ENCODE measurements at regions not wholly inside any gene's neighbourhood (a gene's known extent, or its start where the extent isn't known, plus 50 kb on each side); places are given as distances from the start of the nearest gene placed in this dataset.

- no peak for DNase-seq (ENCODE audit: low spot score)
These were observed 1355.6 kb downstream of the FAM133A start for GRCh38 chrX:95029571-95029970.

GRCh38 chrX:95040104-95040503, 1366.1 kb downstream of the FAM133A start:
- DNase-seq (ENCODE audit: low spot score) = no peak

GRCh38 chrX:95044331-95044730, 1370.3 kb downstream of the FAM133A start:
- DNase-seq (ENCODE audit: low spot score) = no peak

GRCh38 chrX:95055991-95056390, 1382.0 kb downstream of the FAM133A start:
- DNase-seq (ENCODE audit: low spot score) = no peak

- DNase-seq (ENCODE audit: low spot score) = peak; percentile 18
These were observed 1382.9 kb downstream of the FAM133A start for GRCh38 chrX:95056901-95057300.

GRCh38 chrX:95057341-95057740, 1383.3 kb downstream of the FAM133A start:
- DNase-seq (ENCODE audit: low spot score) = no peak

- DNase-seq (ENCODE audit: low spot score) = peak; percentile 47
These were observed 1384.8 kb downstream of the FAM133A start for GRCh38 chrX:95058815-95059214.

GRCh38 chrX:95059909-95060308, 1385.9 kb downstream of the FAM133A start:
- DNase-seq (ENCODE audit: low spot score) = no peak

- peak; percentile 14 for DNase-seq (ENCODE audit: low spot score)
These were observed 1389.5 kb downstream of the FAM133A start for GRCh38 chrX:95063554-95063953.

GRCh38 chrX:95065151-95065550, 1391.1 kb downstream of the FAM133A start:
- DNase-seq (ENCODE audit: low spot score) = no peak

GRCh38 chrX:95071052-95071451, 1397.0 kb downstream of the FAM133A start:
- DNase-seq (ENCODE audit: low spot score) = no peak

- no peak for DNase-seq (ENCODE audit: low spot score)
These were observed 1397.6 kb downstream of the FAM133A start for GRCh38 chrX:95071621-95072020.

- peak; percentile 36 for DNase-seq (ENCODE audit: low spot score)
These were observed 1402.4 kb downstream of the FAM133A start for GRCh38 chrX:95076449-95076848.

- no peak for DNase-seq (ENCODE audit: low spot score)
These were observed 1427.9 kb downstream of the FAM133A start for GRCh38 chrX:95101851-95102390.

- no peak for DNase-seq (ENCODE audit: low spot score)
These were observed 1443.5 kb downstream of the FAM133A start for GRCh38 chrX:95117556-95117955.

GRCh38 chrX:95145848-95146490, 1472.0 kb downstream of the FAM133A start:
- DNase-seq (ENCODE audit: low spot score) = peak; percentile 44

GRCh38 chrX:95152810-95153209, 1478.8 kb downstream of the FAM133A start:
- no peak for DNase-seq (ENCODE audit: low spot score)

GRCh38 chrX:95156566-95156965, 1482.6 kb downstream of the FAM133A start:
- DNase-seq (ENCODE audit: low spot score) = no peak
